Fibroblast of lung (primary cell): ENCODE measurements at regions not wholly inside any gene's neighbourhood (a gene's known extent, or its start where the extent isn't known, plus 50 kb on each side); places are given as distances from the start of the nearest gene placed in this dataset.

Experiments
- CTCF ChIP-seq, 2 donors: IDR thresholded peaks in 1 of 2; conservative IDR thresholded peaks in 1 of 2; 1 replicate in 1 of 2; 2 replicates in 1 of 2; pipeline ENCODE4 v1.5.1; 2011 to 2012; ENCODE audit warnings: low read length in 2 of 2, control low read depth in 1 of 2, inconsistent platforms in 1 of 2, low read depth in 1 of 2, mild to moderate bottlenecking in 1 of 2
- EZH2 ChIP-seq: IDR thresholded peaks from 2 replicates; pipeline ENCODE4 v1.5.1; 2012; ENCODE audit warnings: low read length, control low read depth, mild to moderate bottlenecking; ENCODE audit errors: missing control alignments

- TF ChIP-seq EZH2 (no peak), CTCF (conservative IDR thresholded peaks at IDR 0.05 in 1 of 2, IDR thresholded peaks at IDR 0.05 in 1 of 2; ENCODE audit: low read depth in 1 of 2, low read length in 2 of 2) (no peak)
These were observed 535.7 kb upstream of the SLC39A10 start for GRCh38 chr2:195121341-195121740.
